ENCODE measurements at regions not wholly inside any gene's neighbourhood (a gene's known extent, or its start where the extent isn't known, plus 50 kb on each side); places are given as distances from the start of the nearest gene placed in this dataset.

DNA sequence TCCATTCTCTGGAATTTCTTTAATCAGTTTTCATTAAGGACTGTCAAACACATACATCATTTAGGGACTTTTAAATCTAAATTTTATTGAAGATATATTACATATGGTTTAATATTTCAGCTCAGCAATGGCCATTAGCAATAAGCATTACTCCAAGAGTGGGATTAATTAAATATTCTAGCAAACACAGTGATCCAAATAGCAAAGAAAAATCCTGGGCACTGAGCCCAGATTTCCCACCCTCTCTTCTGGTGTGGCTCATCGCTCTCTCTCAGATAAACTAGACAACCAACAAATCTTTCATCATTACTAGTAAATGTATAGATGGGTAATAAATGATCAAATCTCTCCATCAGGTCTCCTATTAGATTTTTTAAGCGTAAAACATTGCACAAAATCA, 53.5 kb upstream of the FOXD3 start:
- Mint-ChIP-seq H3K4me1 (ENCODE audit: low read depth) (no peaks in the 10 kb centered on the region), H3K36me3 (ENCODE audit: low read depth) (no peaks in the 10 kb centered on the region), H3K9me3 (no peaks in the 10 kb centered on the region), H3K27me3 (ENCODE audit: insufficient read depth) (peaks cover 4% of the 10 kb centered on the region), H3K4me3 (no peak overlapping the region), H3K27ac (no peak overlapping the region)
- DNase-seq (ENCODE audit: low spot score) = no peak
- intact Hi-C loops (cut with micrococcal nuclease) = loop anchor here (10.0 kb wide), 1 partner anchor 994 kb away; no protein-coding TSS in a partner anchor

GRCh38 chr1:63269571-63269970, 52.8 kb upstream of the FOXD3 start:
- intact Hi-C loops (cut with micrococcal nuclease) = loop anchor here (10.0 kb wide), 1 partner anchor 995 kb away; no protein-coding TSS in a partner anchor
- H3K27ac Mint-ChIP-seq = no peak overlapping the region
- H3K4me1 Mint-ChIP-seq (ENCODE audit: low read depth) = no peaks in the 10 kb centered on the region
- DNase-seq (ENCODE audit: low spot score) = no peak
- no peaks in the 10 kb centered on the region for H3K36me3 Mint-ChIP-seq (ENCODE audit: low read depth)
- no peak overlapping the region for H3K4me3 Mint-ChIP-seq
- peaks cover 4% of the 10 kb centered on the region for H3K27me3 Mint-ChIP-seq (ENCODE audit: insufficient read depth)
- H3K9me3 Mint-ChIP-seq = no peaks in the 10 kb centered on the region
